HCT116 (cell line): ENCODE measurements at regions not wholly inside any gene's neighbourhood (a gene's known extent, or its start where the extent isn't known, plus 50 kb on each side); places are given as distances from the start of the nearest gene placed in this dataset.

Source experiments
- ATAC-seq: fragments of 200-7000 bp; cut with Tn5 transposase; 2 replicates; pipeline ENCODE4 v1.9.1; 2020; ENCODE audit warnings: mild to moderate bottlenecking, moderate library complexity
- BruUV-seq: library from RNA; stranded (reverse); fragments of 400-500 nt; replicated peaks from 2 replicates; lab custom pipeline; 2021; lab: Mats Ljungman, UMichigan
- CTCF ChIA-PET: fragments of 300-600 bp; sonication (Branson Sonifier 250); formaldehyde crosslinking; loops from one replicate; lab custom pipeline; 2021; ENCODE audit warnings: antibody characterized with exemption; lab: Charles Lee
- POLR2A ChIA-PET: fragments of 300-600, 350-600 bp; sonication (Branson Sonifier 250); formaldehyde crosslinking; loops from one replicate; lab custom pipeline; 2021; ENCODE audit warnings: antibody characterized with exemption; lab: Charles Lee
- RAD21 ChIA-PET, 2 experiments: fragments of 300-600 bp; sonication (Branson Sonifier 250); formaldehyde crosslinking; loops; one replicate each; lab custom pipeline; 2023; ENCODE audit warnings: low total read pairs in 2 of 2; ENCODE audit not compliant: uncharacterized antibody in 2 of 2, unreplicated experiment in 2 of 2, low non-redundant PET in 1 of 2; lab: Charles Lee
- DNase-seq: peaks from one replicate; pipeline ENCODE4 v3.0.0-alpha.2; 2010; ENCODE audit warnings: low read depth, low spot score
- H2AFZ ChIP-seq: fragments of 200-600 bp; shearing (Covaris generic), sonication (generic); 2 replicates; pipeline ENCODE4 v1.6.1; 2017; ENCODE audit warnings: low read depth, mixed run types, mixed read lengths, antibody characterized with exemption, low read length; ENCODE audit not compliant: poor library complexity, severe bottlenecking
- H3K27ac ChIP-seq: 2 replicates; pipeline ENCODE4 v1.5.1; 2012; ENCODE audit warnings: low read depth, low read length
- H3K27me3 ChIP-seq: fragments of 200-600 bp; sonication (generic); 2 replicates; pipeline ENCODE4 v1.6.1; 2016; ENCODE audit warnings: mixed run types, low read length, mixed read lengths; ENCODE audit not compliant: insufficient read depth
- H3K36me3 ChIP-seq, 2 experiments: fragments of 200-500 bp in 1 of 2; fragments of 200-600 bp in 1 of 2; sonication (Bioruptor generic) in 1 of 2; sonication (generic) in 1 of 2; 2 replicates each; pipeline versions ENCODE4 v1.5.1 to v1.6.1; 2014 to 2016; ENCODE audit warnings: low read length in 2 of 2, inconsistent platforms in 1 of 2, mixed read lengths in 1 of 2, mixed run types in 1 of 2; ENCODE audit not compliant: insufficient read depth in 2 of 2, control insufficient read depth in 1 of 2
- H3K4me1 ChIP-seq, 2 experiments: fragments of 200-600 bp in 1 of 2; sonication (generic) in 1 of 2; 2 replicates each; pipeline versions ENCODE4 v1.5.1 to v1.6.1; 2012 to 2017; ENCODE audit warnings: low read length in 2 of 2, inconsistent platforms in 1 of 2, mild to moderate bottlenecking in 1 of 2, mixed read lengths in 1 of 2, mixed run types in 1 of 2, moderate library complexity in 1 of 2; ENCODE audit not compliant: insufficient read depth in 2 of 2, control insufficient read depth in 1 of 2
- H3K4me2 ChIP-seq: fragments of 200-600 bp; sonication (generic); 2 replicates; pipeline ENCODE4 v1.6.1; 2017; ENCODE audit warnings: mixed run types, low read length, mixed read lengths
- H3K4me3 ChIP-seq, 2 experiments: fragments of 200-600 bp in 1 of 2; sonication (generic) in 1 of 2; replicated peaks in 1 of 2; 2 replicates each; pipeline ENCODE4 v1.5.1; 2011 to 2016; ENCODE audit warnings: low read length in 2 of 2, control low read depth in 1 of 2, low read depth in 1 of 2, mild to moderate bottlenecking in 1 of 2, mixed read lengths in 1 of 2, mixed run types in 1 of 2
- H3K79me2 ChIP-seq: fragments of 200-600 bp; sonication (generic); 2 replicates; pipeline ENCODE4 v1.6.1; 2017; ENCODE audit warnings: mild to moderate bottlenecking, mixed run types, low read length, moderate library complexity, mixed read lengths; ENCODE audit not compliant: insufficient read depth
- H3K9ac ChIP-seq: fragments of 200-600 bp; sonication (generic); 2 replicates; pipeline ENCODE4 v1.6.1; 2016; ENCODE audit warnings: low read length, mixed read lengths
- H3K9me2 ChIP-seq: fragments of 200-600 bp; sonication (generic), shearing (Covaris generic); 2 replicates; pipeline ENCODE4 v1.6.1; 2017; ENCODE audit warnings: mixed run types, mild to moderate bottlenecking, moderate library complexity; ENCODE audit not compliant: insufficient read depth
- H3K9me3 ChIP-seq, 2 experiments: fragments of 200-500 bp in 1 of 2; fragments of 200-600 bp in 1 of 2; sonication (Bioruptor generic) in 1 of 2; sonication (generic) in 1 of 2; 2 replicates each; pipeline ENCODE4 v1.6.1; 2014 to 2017; ENCODE audit warnings: low read length in 2 of 2, mixed read lengths in 2 of 2, inconsistent platforms in 1 of 2, low read depth in 1 of 2, mild to moderate bottlenecking in 1 of 2, mixed run types in 1 of 2, moderate library complexity in 1 of 2; ENCODE audit not compliant: control insufficient read depth in 1 of 2, insufficient read depth in 1 of 2
- H4K20me1 ChIP-seq: fragments of 200-600 bp; sonication (generic), shearing (Covaris generic); 2 replicates; pipeline ENCODE4 v1.6.1; 2017; ENCODE audit warnings: mixed run types, mild to moderate bottlenecking, moderate library complexity; ENCODE audit not compliant: insufficient read depth
- CBX3 ChIP-seq: IDR thresholded peaks from 2 replicates; pipeline ENCODE4 v1.6.1; 2012; ENCODE audit warnings: low read depth
- CEBPB ChIP-seq: IDR thresholded peaks from 2 replicates; pipeline ENCODE4 v1.6.1; 2012; ENCODE audit warnings: low read depth
- CTCF ChIP-seq, 3 experiments: fragments of 200-600 bp in 1 of 3; sonication (generic) in 1 of 3; IDR thresholded peaks in 2 of 3; conservative IDR thresholded peaks in 1 of 3; 2 replicates each; pipeline ENCODE4 v1.5.1; 2012 to 2017; ENCODE audit warnings: low read depth in 2 of 3, low read length in 2 of 3, antibody characterized with exemption in 1 of 3, borderline replicate concordance in 1 of 3, control low read depth in 1 of 3, mild to moderate bottlenecking in 1 of 3, mixed read lengths in 1 of 3, mixed run types in 1 of 3, moderate library complexity in 1 of 3; ENCODE audit not compliant: insufficient read depth in 1 of 3
- EGR1 ChIP-seq: IDR thresholded peaks from 2 replicates; pipeline ENCODE4 v1.6.1; 2012; ENCODE audit warnings: low read depth
- ELF1 ChIP-seq: IDR thresholded peaks from 2 replicates; pipeline ENCODE4 v1.6.1; 2012; ENCODE audit warnings: low read depth, borderline replicate concordance
- EZH2 ChIP-seq: fragments of 200-600 bp; sonication (generic); IDR thresholded peaks from 2 replicates; pipeline ENCODE4 v1.6.1; 2017; ENCODE audit warnings: antibody characterized with exemption, mixed run types
- EZH2phosphoT487 ChIP-seq: fragments of 200-600 bp; IDR thresholded peaks from 2 replicates; pipeline ENCODE4 v1.6.1; 2018; ENCODE audit warnings: antibody characterized with exemption, borderline replicate concordance
- FOSL1 ChIP-seq: IDR thresholded peaks from 2 replicates; pipeline ENCODE4 v1.6.1; 2012; ENCODE audit warnings: low read depth
- POLR2A ChIP-seq: IDR thresholded peaks from 2 replicates; pipeline ENCODE4 v1.7.0; 2011; ENCODE audit warnings: borderline replicate concordance; ENCODE audit not compliant: insufficient read depth, insufficient read length; ENCODE audit errors: extremely low read depth
- POLR2AphosphoS5 ChIP-seq: IDR thresholded peaks from 2 replicates; pipeline ENCODE4 v1.6.1; 2011; ENCODE audit warnings: mild to moderate bottlenecking, low read depth, low read length, moderate library complexity
- RAD21 ChIP-seq: IDR thresholded peaks from 2 replicates; pipeline ENCODE4 v1.6.1; 2012; ENCODE audit warnings: low read depth, mild to moderate bottlenecking
- SIN3A ChIP-seq: IDR thresholded peaks from 2 replicates; pipeline ENCODE4 v1.6.1; 2012; ENCODE audit warnings: low read depth
- SRF ChIP-seq: IDR thresholded peaks from 2 replicates; pipeline ENCODE4 v1.6.1; 2012; ENCODE audit warnings: low read depth
- TCF7L2 ChIP-seq: IDR thresholded peaks from 2 replicates; pipeline ENCODE4 v1.7.0; 2011; ENCODE audit warnings: borderline replicate concordance, inconsistent platforms; ENCODE audit not compliant: insufficient read depth, insufficient read length; ENCODE audit errors: extremely low read depth
- ZBTB33 ChIP-seq: IDR thresholded peaks from 2 replicates; pipeline ENCODE4 v1.6.1; 2011; ENCODE audit warnings: mild to moderate bottlenecking, low read length, moderate library complexity; ENCODE audit not compliant: insufficient replicate concordance; ENCODE audit errors: extremely low read depth
- ZFX ChIP-seq: fragments of 450-650 bp; IDR thresholded peaks from 2 replicates; pipeline ENCODE4 v1.6.1; 2017
- ZNF274 ChIP-seq: fragments of 200-500 bp; sonication (Bioruptor generic); IDR thresholded peaks from 2 replicates; pipeline ENCODE4 v1.6.1; 2014; ENCODE audit warnings: mild to moderate bottlenecking, low read depth, low read length, inconsistent platforms
- intact Hi-C: fragments of 100-400 bp; cut with micrococcal nuclease; formaldehyde crosslinking; loops from 2 replicates; pipeline ENCODE4 v1.10.0; 2022
- TF ChIP-seq, protein P1 (sequence below): IDR thresholded peaks from 2 replicates; pipeline ENCODE4 v1.6.1; 2012
- TF ChIP-seq, protein P2 (sequence below): IDR thresholded peaks from 2 replicates; pipeline ENCODE4 v1.6.1; 2012
- TF ChIP-seq, protein P3 (sequence below): IDR thresholded peaks from 2 replicates; pipeline ENCODE4 v1.6.1; 2012; ENCODE audit warnings: low read depth

DNA sequence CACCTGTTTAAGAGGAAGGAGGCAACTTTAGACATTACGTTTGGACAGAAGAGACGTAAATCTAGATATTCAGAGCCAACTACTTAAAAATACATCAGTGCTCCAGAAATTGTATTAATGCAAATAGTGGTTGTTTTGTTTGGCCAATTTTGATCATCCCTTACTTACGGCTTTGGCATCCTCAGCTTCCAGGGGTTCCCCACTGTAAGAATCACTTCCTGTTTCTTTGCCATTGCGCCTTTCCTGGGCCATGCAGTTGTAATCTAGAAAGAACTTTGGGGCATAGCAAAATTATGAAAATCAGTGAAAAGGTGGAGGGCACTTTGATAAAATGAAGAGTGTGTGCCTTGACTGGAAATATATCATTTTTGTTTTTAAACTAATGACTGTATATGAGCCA lies 537.2 kb upstream of the TLE4 start:
- ChIA-PET CTCF (no interaction called here), RAD21 (no interaction called here), POLR2A (no interaction called here)
- Histone ChIP-seq H3K9me2 (no peaks in the 10 kb centered on the region), H3K4me3 (no peak overlapping the region), H3K36me3 (no peaks in the 10 kb centered on the region), H3K27me3 (no peaks in the 10 kb centered on the region), H3K9me3 (no peaks in the 10 kb centered on the region), H3K4me2 (no peak overlapping the region), H3K79me2 (no peaks in the 10 kb centered on the region), H3K9ac (no peak overlapping the region), H3K27ac (no peak overlapping the region), H3K4me1 (no peaks in the 10 kb centered on the region), H2AFZ (no peak overlapping the region), H4K20me1 (no peaks in the 10 kb centered on the region)
- ATAC-seq: no peak
- intact Hi-C loops: no loop called here
- no peak for DNase-seq
- no TSS peak for BruUV-seq
- no peak for TF ChIP-seq POLR2AphosphoS5
- no peak for TF ChIP-seq EGR1
- no peak for TF ChIP-seq FOSL1
- no peak for TF ChIP-seq SRF
- TF ChIP-seq, protein P1, sequence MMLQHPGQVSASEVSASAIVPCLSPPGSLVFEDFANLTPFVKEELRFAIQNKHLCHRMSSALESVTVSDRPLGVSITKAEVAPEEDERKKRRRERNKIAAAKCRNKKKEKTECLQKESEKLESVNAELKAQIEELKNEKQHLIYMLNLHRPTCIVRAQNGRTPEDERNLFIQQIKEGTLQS: no peak
- TF ChIP-seq TCF7L2: no peak
- TF ChIP-seq ZFX: no peak
- TF ChIP-seq EZH2phosphoT487: no peak
- no peak for TF ChIP-seq CBX3
- no peak for TF ChIP-seq SIN3A
- TF ChIP-seq ZNF274: no peak
- TF ChIP-seq ZBTB33: no peak
- no peak for TF ChIP-seq RAD21
- no peak for TF ChIP-seq EZH2
- TF ChIP-seq, protein P2, sequence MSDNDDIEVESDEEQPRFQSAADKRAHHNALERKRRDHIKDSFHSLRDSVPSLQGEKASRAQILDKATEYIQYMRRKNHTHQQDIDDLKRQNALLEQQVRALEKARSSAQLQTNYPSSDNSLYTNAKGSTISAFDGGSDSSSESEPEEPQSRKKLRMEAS: no peak
- no peak for TF ChIP-seq CEBPB
- no peak for TF ChIP-seq POLR2A
- TF ChIP-seq CTCF (IDR thresholded peaks at IDR 0.05 in 2 of 3, conservative IDR thresholded peaks at IDR 0.05 in 1 of 3; ENCODE audit: borderline replicate concordance in 1 of 3, insufficient read depth in 1 of 3, low read depth in 2 of 3, low read length in 2 of 3): no peak
- TF ChIP-seq, protein P3, sequence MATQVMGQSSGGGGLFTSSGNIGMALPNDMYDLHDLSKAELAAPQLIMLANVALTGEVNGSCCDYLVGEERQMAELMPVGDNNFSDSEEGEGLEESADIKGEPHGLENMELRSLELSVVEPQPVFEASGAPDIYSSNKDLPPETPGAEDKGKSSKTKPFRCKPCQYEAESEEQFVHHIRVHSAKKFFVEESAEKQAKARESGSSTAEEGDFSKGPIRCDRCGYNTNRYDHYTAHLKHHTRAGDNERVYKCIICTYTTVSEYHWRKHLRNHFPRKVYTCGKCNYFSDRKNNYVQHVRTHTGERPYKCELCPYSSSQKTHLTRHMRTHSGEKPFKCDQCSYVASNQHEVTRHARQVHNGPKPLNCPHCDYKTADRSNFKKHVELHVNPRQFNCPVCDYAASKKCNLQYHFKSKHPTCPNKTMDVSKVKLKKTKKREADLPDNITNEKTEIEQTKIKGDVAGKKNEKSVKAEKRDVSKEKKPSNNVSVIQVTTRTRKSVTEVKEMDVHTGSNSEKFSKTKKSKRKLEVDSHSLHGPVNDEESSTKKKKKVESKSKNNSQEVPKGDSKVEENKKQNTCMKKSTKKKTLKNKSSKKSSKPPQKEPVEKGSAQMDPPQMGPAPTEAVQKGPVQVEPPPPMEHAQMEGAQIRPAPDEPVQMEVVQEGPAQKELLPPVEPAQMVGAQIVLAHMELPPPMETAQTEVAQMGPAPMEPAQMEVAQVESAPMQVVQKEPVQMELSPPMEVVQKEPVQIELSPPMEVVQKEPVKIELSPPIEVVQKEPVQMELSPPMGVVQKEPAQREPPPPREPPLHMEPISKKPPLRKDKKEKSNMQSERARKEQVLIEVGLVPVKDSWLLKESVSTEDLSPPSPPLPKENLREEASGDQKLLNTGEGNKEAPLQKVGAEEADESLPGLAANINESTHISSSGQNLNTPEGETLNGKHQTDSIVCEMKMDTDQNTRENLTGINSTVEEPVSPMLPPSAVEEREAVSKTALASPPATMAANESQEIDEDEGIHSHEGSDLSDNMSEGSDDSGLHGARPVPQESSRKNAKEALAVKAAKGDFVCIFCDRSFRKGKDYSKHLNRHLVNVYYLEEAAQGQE: no peak
- no peak for TF ChIP-seq ELF1
